Parathyroid adenoma (tissue), 2 donors: ENCODE measurements at regions not wholly inside any gene's neighbourhood (a gene's known extent, or its start where the extent isn't known, plus 50 kb on each side); places are given as distances from the start of the nearest gene placed in this dataset.
"Not testable (repeated sequence)": the region's sequence is repeated elsewhere in the genome, so short reads cannot be mapped to it uniquely, and the experiment has no call there.

Source experiments
- H2AFZ ChIP-seq: fragments of 300-600 bp; sonication (generic); one replicate; pipeline ENCODE4 v1.7.0; 2017; ENCODE audit warnings: antibody characterized with exemption, mild to moderate bottlenecking
- H3K27ac ChIP-seq: fragments of 300-600 bp; sonication (generic); one replicate; pipeline ENCODE4 v1.7.0; 2017
- H3K27me3 ChIP-seq: fragments of 300-600 bp; sonication (generic); one replicate; pipeline ENCODE4 v1.7.0; 2017; ENCODE audit warnings: low read length; ENCODE audit not compliant: control insufficient read depth, insufficient read depth
- H3K36me3 ChIP-seq: fragments of 300-600 bp; sonication (generic); one replicate; pipeline ENCODE4 v1.7.0; 2017; ENCODE audit warnings: low read length; ENCODE audit not compliant: control insufficient read depth, insufficient read depth
- H3K4me1 ChIP-seq: fragments of 300-600 bp; sonication (generic); one replicate; pipeline ENCODE4 v1.7.0; 2017; ENCODE audit warnings: control low read depth
- H3K4me2 ChIP-seq: fragments of 300-600 bp; sonication (generic); one replicate; pipeline ENCODE4 v1.7.0; 2017; ENCODE audit warnings: low read length
- H3K4me3 ChIP-seq: fragments of 300-600 bp; sonication (generic); one replicate; pipeline ENCODE4 v1.7.0; 2017; ENCODE audit warnings: low read depth, low read length
- H3K79me2 ChIP-seq: fragments of 300-600 bp; sonication (generic); one replicate; pipeline ENCODE4 v1.7.0; 2017; ENCODE audit warnings: control low read depth
- H3K9ac ChIP-seq: fragments of 300-600 bp; sonication (generic); one replicate; pipeline ENCODE4 v1.7.0; 2017; ENCODE audit warnings: mild to moderate bottlenecking
- H3K9me3 ChIP-seq: fragments of 300-600 bp; sonication (generic); one replicate; pipeline ENCODE4 v1.7.0; 2017; ENCODE audit warnings: low read length; ENCODE audit not compliant: control insufficient read depth
- CTCF ChIP-seq: fragments of 300-600 bp; sonication (generic); IDR thresholded peaks from one replicate; pipeline ENCODE4 v1.7.0; 2017; ENCODE audit warnings: antibody characterized with exemption, mild to moderate bottlenecking
- donor health status: primary hyperparathyroidism.

GRCh38 chr3:33962396-33962795 lies 164.0 kb downstream of the PDCD6IP start:
- H3K4me3 ChIP-seq: no peak overlapping the region
- no peak overlapping the region for H3K27ac ChIP-seq
- H3K79me2 ChIP-seq: no peaks in the 10 kb centered on the region
- no peaks in the 10 kb centered on the region for H3K4me1 ChIP-seq
- H3K36me3 ChIP-seq: no peaks in the 10 kb centered on the region
- H3K27me3 ChIP-seq: no peaks in the 10 kb centered on the region
- H3K4me2 ChIP-seq: no peak overlapping the region
- H2AFZ ChIP-seq: no peak overlapping the region
- H3K9me3 ChIP-seq: no peaks in the 10 kb centered on the region
- no peak for TF ChIP-seq CTCF
- no peak overlapping the region for H3K9ac ChIP-seq

DNA sequence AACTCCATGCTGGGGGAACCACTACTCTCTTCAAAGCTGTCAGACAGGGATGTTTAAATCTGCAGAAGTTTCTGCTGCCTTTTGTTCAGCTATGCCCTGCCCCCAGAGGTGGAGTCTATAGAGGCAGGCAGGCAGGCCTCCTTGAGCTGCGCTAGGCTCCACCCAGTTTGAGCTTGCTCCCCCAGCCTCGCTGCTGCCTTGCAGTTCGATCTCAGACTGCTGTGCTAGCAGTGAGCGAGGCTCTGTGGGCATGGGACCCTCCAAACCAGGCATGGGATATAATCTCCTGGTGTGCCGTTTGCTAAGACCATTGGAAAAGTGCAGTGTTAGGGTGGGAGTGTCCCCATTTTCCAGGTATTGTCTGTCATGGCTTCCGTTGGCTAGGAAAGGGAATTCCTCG lies 171.8 kb downstream of the PDCD6IP start:
- H3K9me3 ChIP-seq, H3K9ac ChIP-seq, H3K4me3 ChIP-seq, H3K79me2 ChIP-seq, H3K4me1 ChIP-seq, H3K4me2 ChIP-seq, H3K27ac ChIP-seq, H2AFZ ChIP-seq, H3K27me3 ChIP-seq, H3K36me3 ChIP-seq: not testable (repeated sequence)

GRCh38 chr3:33971055-33971454 lies 172.6 kb downstream of the PDCD6IP start:
- no peaks in the 10 kb centered on the region for H3K4me1 ChIP-seq
- H3K9me3 ChIP-seq: no peaks in the 10 kb centered on the region
- H3K4me2 ChIP-seq: no peak overlapping the region
- no peaks in the 10 kb centered on the region for H3K79me2 ChIP-seq
- no peak for TF ChIP-seq CTCF
- H3K4me3 ChIP-seq: no peak overlapping the region
- H3K36me3 ChIP-seq: no peaks in the 10 kb centered on the region
- no peaks in the 10 kb centered on the region for H3K27me3 ChIP-seq
- no peak overlapping the region for H3K27ac ChIP-seq
- no peak overlapping the region for H2AFZ ChIP-seq
- no peak overlapping the region for H3K9ac ChIP-seq

- Histone ChIP-seq H3K9ac (no peak overlapping the region), H3K27me3 (no peaks in the 10 kb centered on the region), H3K9me3 (no peaks in the 10 kb centered on the region), H3K79me2 (no peaks in the 10 kb centered on the region), H3K36me3 (no peaks in the 10 kb centered on the region), H3K27ac (no peak overlapping the region), H3K4me1 (no peaks in the 10 kb centered on the region), H3K4me3 (no peak overlapping the region), H2AFZ (no peak overlapping the region), H3K4me2 (no peak overlapping the region)
- no peak for TF ChIP-seq CTCF
Observed at GRCh38 chr3:33975463-33975862, 177.0 kb downstream of the PDCD6IP start.

- no peak overlapping the region for H3K9ac ChIP-seq
- no peaks in the 10 kb centered on the region for H3K4me1 ChIP-seq
- TF ChIP-seq CTCF: no peak
- no peak overlapping the region for H3K27ac ChIP-seq
- H3K4me3 ChIP-seq: no peak overlapping the region
- no peaks in the 10 kb centered on the region for H3K36me3 ChIP-seq
- H3K4me2 ChIP-seq: no peak overlapping the region
- no peaks in the 10 kb centered on the region for H3K27me3 ChIP-seq
- H3K79me2 ChIP-seq: no peaks in the 10 kb centered on the region
- H3K9me3 ChIP-seq: no peaks in the 10 kb centered on the region
- H2AFZ ChIP-seq: no peak overlapping the region
Observed at GRCh38 chr3:33977227-33977626, 178.8 kb downstream of the PDCD6IP start.
